ENCODE measurements at regions not wholly inside any gene's neighbourhood (a gene's known extent, or its start where the extent isn't known, plus 50 kb on each side); places are given as distances from the start of the nearest gene placed in this dataset.

DNA sequence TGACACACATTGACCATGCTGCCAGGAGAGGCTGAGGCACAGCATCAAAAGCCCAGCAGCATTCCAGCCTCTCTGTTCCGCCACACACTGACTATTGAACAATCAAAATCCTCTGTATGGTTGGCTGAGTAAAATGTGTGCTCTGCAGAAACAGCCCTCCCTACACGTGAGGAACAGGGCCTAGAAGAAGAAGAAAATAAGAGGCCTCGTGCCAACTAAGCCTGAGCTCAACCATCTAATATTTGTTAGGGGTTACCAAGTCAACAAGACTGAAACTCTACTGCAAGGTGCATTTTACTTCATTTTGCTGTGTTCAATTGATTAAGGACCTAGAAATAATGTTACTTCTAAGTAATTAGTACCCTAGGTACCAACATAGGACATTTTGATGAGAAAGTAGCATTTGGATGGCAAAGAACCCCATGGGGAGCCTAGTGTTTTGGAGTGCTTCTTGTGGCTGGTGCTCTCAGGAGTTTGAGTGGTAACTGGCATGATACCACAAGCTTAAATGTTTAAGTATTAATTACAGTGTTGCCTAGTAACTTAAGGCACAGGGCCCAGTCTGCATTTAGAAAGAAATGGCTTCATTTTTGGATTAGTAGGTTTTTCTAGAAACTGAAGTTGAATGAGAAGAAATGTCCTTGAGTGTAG lies 146.6 kb upstream of the PLN start:
- Mint-ChIP-seq H3K4me1 (ENCODE audit: low read depth) (no peaks in the 10 kb centered on the region), H3K9me3 (ENCODE audit: low read depth) (no peaks in the 10 kb centered on the region)

DNA sequence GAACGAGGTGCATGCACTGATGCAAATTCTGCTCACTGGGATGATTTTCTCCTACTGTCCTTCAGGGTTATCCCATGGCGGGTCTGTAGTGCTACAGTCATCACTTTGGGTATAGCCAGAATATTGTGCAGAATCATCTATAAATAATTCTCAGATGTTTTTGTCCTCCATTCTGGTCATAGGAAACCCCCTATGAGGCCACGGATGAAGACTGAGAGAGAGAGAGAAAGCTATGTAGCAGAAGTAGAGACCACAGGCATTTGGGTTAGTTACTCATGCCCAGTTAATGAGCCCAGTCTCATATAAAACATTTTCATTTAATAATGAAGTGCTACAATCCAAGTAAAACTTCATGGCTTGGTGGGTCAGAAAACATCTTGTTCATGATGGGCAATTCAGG lies 145.1 kb upstream of the PLN start:
- Mint-ChIP-seq H3K4me3 (ENCODE audit: unreplicated experiment) (no peak overlapping the region), H3K4me1 (ENCODE audit: low read depth) (no peaks in the 10 kb centered on the region), H3K27me3 (ENCODE audit: low read depth) (peaks cover 2% of the 10 kb centered on the region), H3K9me3 (ENCODE audit: low read depth) (no peaks in the 10 kb centered on the region), H3K27ac (ENCODE audit: unreplicated experiment) (no peak overlapping the region), H3K36me3 (ENCODE audit: low read depth) (no peaks in the 10 kb centered on the region)
- no peak for DNase-seq (ENCODE audit: low spot score)
- TF ChIP-seq, protein P1, sequence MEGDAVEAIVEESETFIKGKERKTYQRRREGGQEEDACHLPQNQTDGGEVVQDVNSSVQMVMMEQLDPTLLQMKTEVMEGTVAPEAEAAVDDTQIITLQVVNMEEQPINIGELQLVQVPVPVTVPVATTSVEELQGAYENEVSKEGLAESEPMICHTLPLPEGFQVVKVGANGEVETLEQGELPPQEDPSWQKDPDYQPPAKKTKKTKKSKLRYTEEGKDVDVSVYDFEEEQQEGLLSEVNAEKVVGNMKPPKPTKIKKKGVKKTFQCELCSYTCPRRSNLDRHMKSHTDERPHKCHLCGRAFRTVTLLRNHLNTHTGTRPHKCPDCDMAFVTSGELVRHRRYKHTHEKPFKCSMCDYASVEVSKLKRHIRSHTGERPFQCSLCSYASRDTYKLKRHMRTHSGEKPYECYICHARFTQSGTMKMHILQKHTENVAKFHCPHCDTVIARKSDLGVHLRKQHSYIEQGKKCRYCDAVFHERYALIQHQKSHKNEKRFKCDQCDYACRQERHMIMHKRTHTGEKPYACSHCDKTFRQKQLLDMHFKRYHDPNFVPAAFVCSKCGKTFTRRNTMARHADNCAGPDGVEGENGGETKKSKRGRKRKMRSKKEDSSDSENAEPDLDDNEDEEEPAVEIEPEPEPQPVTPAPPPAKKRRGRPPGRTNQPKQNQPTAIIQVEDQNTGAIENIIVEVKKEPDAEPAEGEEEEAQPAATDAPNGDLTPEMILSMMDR (IDR thresholded peaks at IDR 0.05): no peak

More for the DNA sequence above, 146.6 kb upstream of the PLN start:
- H3K27me3 Mint-ChIP-seq (ENCODE audit: low read depth): peaks cover 6% of the 10 kb centered on the region
- TF ChIP-seq, protein P1 (IDR thresholded peaks at IDR 0.05): no peak
- DNase-seq (ENCODE audit: low spot score): no peak
- H3K27ac Mint-ChIP-seq (ENCODE audit: unreplicated experiment): no peak overlapping the region
- H3K36me3 Mint-ChIP-seq (ENCODE audit: low read depth): no peaks in the 10 kb centered on the region
- no peak overlapping the region for H3K4me3 Mint-ChIP-seq (ENCODE audit: unreplicated experiment)

DNA sequence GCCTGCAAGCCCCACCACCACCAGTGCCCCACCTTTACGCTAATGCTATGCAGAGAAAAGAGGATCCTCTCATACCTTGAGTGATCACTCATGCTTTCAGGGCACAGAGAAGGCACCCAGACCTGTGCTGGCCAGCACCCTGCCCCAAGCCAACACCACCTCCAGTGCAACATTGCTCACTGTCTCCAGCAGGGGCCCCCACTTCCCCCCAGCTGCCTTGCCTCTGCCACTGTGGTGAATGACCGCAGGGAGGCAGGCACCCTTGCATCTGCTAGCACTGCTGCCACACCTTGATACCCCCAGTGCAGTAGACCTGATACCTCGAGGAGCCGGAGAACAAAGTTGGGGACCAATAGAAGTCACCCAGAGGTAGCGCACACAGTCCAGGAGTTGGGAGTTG lies 139.2 kb upstream of the PLN start:
- TF ChIP-seq, protein P1 (IDR thresholded peaks at IDR 0.05): no peak
- no peaks in the 10 kb centered on the region for H3K4me1 Mint-ChIP-seq (ENCODE audit: low read depth)
- no peak for DNase-seq (ENCODE audit: low spot score)
- H3K9me3 Mint-ChIP-seq (ENCODE audit: low read depth): peaks cover 17% of the 10 kb centered on the region
- no peak overlapping the region for H3K27ac Mint-ChIP-seq (ENCODE audit: unreplicated experiment)
- peaks cover 14% of the 10 kb centered on the region for H3K36me3 Mint-ChIP-seq (ENCODE audit: low read depth)
- no peak overlapping the region for H3K4me3 Mint-ChIP-seq (ENCODE audit: unreplicated experiment)
- peaks cover 2% of the 10 kb centered on the region for H3K27me3 Mint-ChIP-seq (ENCODE audit: low read depth)

DNA sequence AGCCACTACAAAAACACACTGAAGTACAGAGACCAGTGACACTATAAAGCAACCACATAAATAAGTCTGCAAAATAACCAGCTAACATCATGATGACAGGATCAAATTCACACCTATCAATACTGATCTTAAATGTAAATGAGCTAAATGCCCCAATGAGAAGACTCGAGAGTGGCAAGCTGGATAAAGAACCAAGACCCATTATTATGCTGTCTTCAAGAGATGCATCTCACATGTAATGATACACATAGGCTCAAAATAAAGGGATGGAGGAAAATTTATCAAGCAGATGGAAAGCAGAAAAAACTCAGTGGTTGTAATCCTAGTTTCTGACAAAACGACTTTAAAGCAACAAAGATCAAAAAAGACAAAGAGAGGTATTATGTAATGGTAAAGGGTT lies 138.1 kb upstream of the PLN start:
- TF ChIP-seq, protein P1 (IDR thresholded peaks at IDR 0.05): no peak
- H3K4me1 Mint-ChIP-seq (ENCODE audit: low read depth): no peaks in the 10 kb centered on the region
- H3K36me3 Mint-ChIP-seq (ENCODE audit: low read depth): peaks cover 14% of the 10 kb centered on the region
- no peak overlapping the region for H3K27ac Mint-ChIP-seq (ENCODE audit: unreplicated experiment)
- H3K27me3 Mint-ChIP-seq (ENCODE audit: low read depth): peaks cover 2% of the 10 kb centered on the region
- DNase-seq (ENCODE audit: low spot score): no peak
- H3K4me3 Mint-ChIP-seq (ENCODE audit: unreplicated experiment): no peak overlapping the region
- H3K9me3 Mint-ChIP-seq (ENCODE audit: low read depth): peaks cover 17% of the 10 kb centered on the region

Data from chondrocyte (in vitro differentiated cells).